HepG2 (cell line): ENCODE measurements at regions not wholly inside any gene's neighbourhood (a gene's known extent, or its start where the extent isn't known, plus 50 kb on each side); places are given as distances from the start of the nearest gene placed in this dataset.

Experiments
- CHD4 ChIP-seq: fragments of 200-600 bp; sonication (generic); IDR thresholded peaks from 2 replicates; pipeline ENCODE4 v1.7.0; 2017; ENCODE audit warnings: mild to moderate bottlenecking, low read length, borderline replicate concordance
- EP300 ChIP-seq, 3 experiments: sonication (generic) in 1 of 3; formaldehyde crosslinking in 1 of 3; IDR thresholded peaks; 2 replicates each; pipeline versions ENCODE4 v1.5.1 to v1.6.1; 2011 to 2020; ENCODE audit warnings: low read depth in 2 of 3, low read length in 2 of 3, borderline replicate concordance in 1 of 3, improper control_type of control experiment in 1 of 3, mild to moderate bottlenecking in 1 of 3, missing genetic modification reagents in 1 of 3, moderate library complexity in 1 of 3
- SATB2 ChIP-seq: sonication (generic); formaldehyde crosslinking; IDR thresholded peaks from 2 replicates; pipeline ENCODE4 v1.5.0; 2020; ENCODE audit warnings: missing genetic modification reagents
- TF ChIP-seq, protein P1 (sequence below): sonication (generic); formaldehyde crosslinking; IDR thresholded peaks from 2 replicates; pipeline ENCODE4 v1.5.0; 2020; ENCODE audit warnings: mild to moderate bottlenecking, missing genetic modification reagents, moderate library complexity
- TF ChIP-seq, protein P2 (sequence below): sonication (generic); formaldehyde crosslinking; conservative IDR thresholded peaks from 2 replicates; pipeline ENCODE4 v1.4.0; 2020; ENCODE audit warnings: missing genetic modification reagents

- TF ChIP-seq, protein P1, sequence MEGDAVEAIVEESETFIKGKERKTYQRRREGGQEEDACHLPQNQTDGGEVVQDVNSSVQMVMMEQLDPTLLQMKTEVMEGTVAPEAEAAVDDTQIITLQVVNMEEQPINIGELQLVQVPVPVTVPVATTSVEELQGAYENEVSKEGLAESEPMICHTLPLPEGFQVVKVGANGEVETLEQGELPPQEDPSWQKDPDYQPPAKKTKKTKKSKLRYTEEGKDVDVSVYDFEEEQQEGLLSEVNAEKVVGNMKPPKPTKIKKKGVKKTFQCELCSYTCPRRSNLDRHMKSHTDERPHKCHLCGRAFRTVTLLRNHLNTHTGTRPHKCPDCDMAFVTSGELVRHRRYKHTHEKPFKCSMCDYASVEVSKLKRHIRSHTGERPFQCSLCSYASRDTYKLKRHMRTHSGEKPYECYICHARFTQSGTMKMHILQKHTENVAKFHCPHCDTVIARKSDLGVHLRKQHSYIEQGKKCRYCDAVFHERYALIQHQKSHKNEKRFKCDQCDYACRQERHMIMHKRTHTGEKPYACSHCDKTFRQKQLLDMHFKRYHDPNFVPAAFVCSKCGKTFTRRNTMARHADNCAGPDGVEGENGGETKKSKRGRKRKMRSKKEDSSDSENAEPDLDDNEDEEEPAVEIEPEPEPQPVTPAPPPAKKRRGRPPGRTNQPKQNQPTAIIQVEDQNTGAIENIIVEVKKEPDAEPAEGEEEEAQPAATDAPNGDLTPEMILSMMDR (CRISPR knock-in tag): no peak
- TF ChIP-seq SATB2 (CRISPR knock-in tag) (no peak), CHD4 (no peak), EP300 (IDR thresholded peaks at IDR 0.05; ENCODE audit: low read depth in 2 of 2, low read length in 2 of 2) (no peak), EP300 (CRISPR knock-in tag; IDR thresholded peaks at IDR 0.05; ENCODE audit: borderline replicate concordance) (no peak)
- TF ChIP-seq, protein P2, sequence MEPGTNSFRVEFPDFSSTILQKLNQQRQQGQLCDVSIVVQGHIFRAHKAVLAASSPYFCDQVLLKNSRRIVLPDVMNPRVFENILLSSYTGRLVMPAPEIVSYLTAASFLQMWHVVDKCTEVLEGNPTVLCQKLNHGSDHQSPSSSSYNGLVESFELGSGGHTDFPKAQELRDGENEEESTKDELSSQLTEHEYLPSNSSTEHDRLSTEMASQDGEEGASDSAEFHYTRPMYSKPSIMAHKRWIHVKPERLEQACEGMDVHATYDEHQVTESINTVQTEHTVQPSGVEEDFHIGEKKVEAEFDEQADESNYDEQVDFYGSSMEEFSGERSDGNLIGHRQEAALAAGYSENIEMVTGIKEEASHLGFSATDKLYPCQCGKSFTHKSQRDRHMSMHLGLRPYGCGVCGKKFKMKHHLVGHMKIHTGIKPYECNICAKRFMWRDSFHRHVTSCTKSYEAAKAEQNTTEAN (CRISPR knock-in tag): no peak
Observed at GRCh38 chr15:61467823-61468222, 238.7 kb upstream of the RORA start.
